ENCODE measurements at regions not wholly inside any gene's neighbourhood (a gene's known extent, or its start where the extent isn't known, plus 50 kb on each side); places are given as distances from the start of the nearest gene placed in this dataset.

DNA sequence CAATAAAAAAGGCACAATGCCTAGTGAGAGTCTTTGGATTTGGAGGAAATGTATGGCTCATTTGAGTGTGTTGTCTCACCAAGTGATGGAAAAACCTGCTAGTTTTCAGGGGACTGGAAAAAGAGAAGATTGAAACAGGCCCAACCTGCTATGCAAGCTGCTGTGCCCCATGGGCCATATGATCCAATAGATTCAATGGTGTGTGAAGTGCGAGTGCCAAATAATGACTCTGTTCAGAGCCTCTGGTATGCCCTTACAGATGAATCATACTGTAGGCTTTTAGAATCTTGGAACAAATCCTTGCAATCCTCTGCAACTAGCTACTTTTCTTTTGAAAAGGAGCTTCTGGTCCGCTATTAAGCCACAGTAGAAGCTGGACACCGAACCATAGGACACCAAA lies 529.8 kb upstream of the CNTNAP5 start:
- TF ChIP-seq POLR2A (IDR thresholded peaks at IDR 0.05): no peak
- TF ChIP-seq, protein P1, sequence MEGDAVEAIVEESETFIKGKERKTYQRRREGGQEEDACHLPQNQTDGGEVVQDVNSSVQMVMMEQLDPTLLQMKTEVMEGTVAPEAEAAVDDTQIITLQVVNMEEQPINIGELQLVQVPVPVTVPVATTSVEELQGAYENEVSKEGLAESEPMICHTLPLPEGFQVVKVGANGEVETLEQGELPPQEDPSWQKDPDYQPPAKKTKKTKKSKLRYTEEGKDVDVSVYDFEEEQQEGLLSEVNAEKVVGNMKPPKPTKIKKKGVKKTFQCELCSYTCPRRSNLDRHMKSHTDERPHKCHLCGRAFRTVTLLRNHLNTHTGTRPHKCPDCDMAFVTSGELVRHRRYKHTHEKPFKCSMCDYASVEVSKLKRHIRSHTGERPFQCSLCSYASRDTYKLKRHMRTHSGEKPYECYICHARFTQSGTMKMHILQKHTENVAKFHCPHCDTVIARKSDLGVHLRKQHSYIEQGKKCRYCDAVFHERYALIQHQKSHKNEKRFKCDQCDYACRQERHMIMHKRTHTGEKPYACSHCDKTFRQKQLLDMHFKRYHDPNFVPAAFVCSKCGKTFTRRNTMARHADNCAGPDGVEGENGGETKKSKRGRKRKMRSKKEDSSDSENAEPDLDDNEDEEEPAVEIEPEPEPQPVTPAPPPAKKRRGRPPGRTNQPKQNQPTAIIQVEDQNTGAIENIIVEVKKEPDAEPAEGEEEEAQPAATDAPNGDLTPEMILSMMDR (IDR thresholded peaks at IDR 0.05): no peak

Data from esophagus squamous epithelium (tissue), 4 donors.